ENCODE measurements at regions not wholly inside any gene's neighbourhood (a gene's known extent, or its start where the extent isn't known, plus 50 kb on each side); places are given as distances from the start of the nearest gene placed in this dataset.

- DNase-seq (ENCODE audit: low read depth, low spot score) = no peak
- no peak overlapping the region for H3K4me3 ChIP-seq (ENCODE audit: low read length)
- no peak overlapping the region for H3K27ac ChIP-seq (ENCODE audit: low read length)
- no peaks in the 10 kb centered on the region; the same call in 1 of the 2 replicates for H3K9me3 ChIP-seq (ENCODE audit: control insufficient read depth, insufficient read depth, low read length)
- WGBS (ENCODE audit: insufficient coverage, insufficient read length) = no CpG with 5 or more reads among the region's 4 CpGs
- no peaks in the 10 kb centered on the region for H3K4me1 ChIP-seq (ENCODE audit: control insufficient read depth, insufficient read depth, low read length)
- no peaks in the 10 kb centered on the region for H3K36me3 ChIP-seq (ENCODE audit: control insufficient read depth, insufficient read depth, low read length)
- no peaks in the 10 kb centered on the region for H3K27me3 ChIP-seq (ENCODE audit: control insufficient read depth, insufficient read depth, low read length)
Observed at GRCh38 chr4:156596706-156597329, 374.8 kb downstream of the PDGFC start.

GRCh38 chr4:156596026-156596425 lies 375.6 kb downstream of the PDGFC start:
- no peak for DNase-seq (ENCODE audit: low read depth, low spot score)
- no peaks in the 10 kb centered on the region for H3K4me1 ChIP-seq (ENCODE audit: control insufficient read depth, insufficient read depth, low read length)
- H3K36me3 ChIP-seq (ENCODE audit: control insufficient read depth, insufficient read depth, low read length) = no peaks in the 10 kb centered on the region
- WGBS (ENCODE audit: insufficient coverage, insufficient read length) = no CpG with 5 or more reads among the region's 2 CpGs
- H3K27ac ChIP-seq (ENCODE audit: low read length) = no peak overlapping the region
- no peaks in the 10 kb centered on the region for H3K27me3 ChIP-seq (ENCODE audit: control insufficient read depth, insufficient read depth, low read length)
- no peaks in the 10 kb centered on the region; the same call in 1 of the 2 replicates for H3K9me3 ChIP-seq (ENCODE audit: control insufficient read depth, insufficient read depth, low read length)
- H3K4me3 ChIP-seq (ENCODE audit: low read length) = no peak overlapping the region

- no peaks in the 10 kb centered on the region; the same call in 1 of the 2 replicates for H3K9me3 ChIP-seq (ENCODE audit: control insufficient read depth, insufficient read depth, low read length)
- no peaks in the 10 kb centered on the region for H3K27me3 ChIP-seq (ENCODE audit: control insufficient read depth, insufficient read depth, low read length)
- H3K27ac ChIP-seq (ENCODE audit: low read length) = no peak overlapping the region
- no peaks in the 10 kb centered on the region for H3K36me3 ChIP-seq (ENCODE audit: control insufficient read depth, insufficient read depth, low read length)
- WGBS (ENCODE audit: insufficient coverage, insufficient read length) = no CpG with 5 or more reads among the region's 1 CpG
- H3K4me1 ChIP-seq (ENCODE audit: control insufficient read depth, insufficient read depth, low read length) = no peaks in the 10 kb centered on the region
- H3K4me3 ChIP-seq (ENCODE audit: low read length) = no peak overlapping the region
- DNase-seq (ENCODE audit: low read depth, low spot score) = no peak
Observed at GRCh38 chr4:156595041-156595440, 376.6 kb downstream of the PDGFC start.

GRCh38 chr4:156594624-156595023 lies 377.0 kb downstream of the PDGFC start:
- no peaks in the 10 kb centered on the region for H3K4me1 ChIP-seq (ENCODE audit: control insufficient read depth, insufficient read depth, low read length)

GRCh38 chr4:156593464-156593863 lies 378.1 kb downstream of the PDGFC start:
- Histone ChIP-seq H3K27me3 (ENCODE audit: control insufficient read depth, insufficient read depth, low read length) (no peaks in the 10 kb centered on the region), H3K36me3 (ENCODE audit: control insufficient read depth, insufficient read depth, low read length) (no peaks in the 10 kb centered on the region), H3K27ac (ENCODE audit: low read length) (no peak overlapping the region), H3K4me1 (ENCODE audit: control insufficient read depth, insufficient read depth, low read length) (no peaks in the 10 kb centered on the region), H3K4me3 (ENCODE audit: low read length) (no peak overlapping the region), H3K9me3 (ENCODE audit: control insufficient read depth, insufficient read depth, low read length) (no peaks in the 10 kb centered on the region)
- no peak for DNase-seq (ENCODE audit: low read depth, low spot score)

More at GRCh38 chr4:156594624-156595023, 377.0 kb downstream of the PDGFC start:
- Histone ChIP-seq H3K27me3 (ENCODE audit: control insufficient read depth, insufficient read depth, low read length) (no peaks in the 10 kb centered on the region), H3K27ac (ENCODE audit: low read length) (no peak overlapping the region), H3K4me3 (ENCODE audit: low read length) (no peak overlapping the region), H3K9me3 (ENCODE audit: control insufficient read depth, insufficient read depth, low read length) (no peaks in the 10 kb centered on the region), H3K36me3 (ENCODE audit: control insufficient read depth, insufficient read depth, low read length) (no peaks in the 10 kb centered on the region)
- WGBS (ENCODE audit: insufficient coverage, insufficient read length) = no CpG with 5 or more reads among the region's 3 CpGs
- no peak for DNase-seq (ENCODE audit: low read depth, low spot score)

GRCh38 chr4:156591679-156592078 lies 379.9 kb downstream of the PDGFC start:
- DNase-seq (ENCODE audit: low read depth, low spot score) = no peak
- no peaks in the 10 kb centered on the region for H3K9me3 ChIP-seq (ENCODE audit: control insufficient read depth, insufficient read depth, low read length)
- no CpG with 5 or more reads among the region's 3 CpGs for WGBS (ENCODE audit: insufficient coverage, insufficient read length)

GRCh38 chr4:156584100-156584499 lies 387.5 kb downstream of the PDGFC start:
- H3K27ac ChIP-seq (ENCODE audit: low read length) = no peak overlapping the region
- 100% methylated on average over 2 of the region's 5 CpGs for WGBS (ENCODE audit: insufficient coverage, insufficient read length)

More at GRCh38 chr4:156591679-156592078, 379.9 kb downstream of the PDGFC start:
- Histone ChIP-seq H3K4me1 (ENCODE audit: control insufficient read depth, insufficient read depth, low read length) (no peaks in the 10 kb centered on the region), H3K27ac (ENCODE audit: low read length) (no peak overlapping the region), H3K27me3 (ENCODE audit: control insufficient read depth, insufficient read depth, low read length) (no peaks in the 10 kb centered on the region), H3K4me3 (ENCODE audit: low read length) (no peak overlapping the region), H3K36me3 (ENCODE audit: control insufficient read depth, insufficient read depth, low read length) (no peaks in the 10 kb centered on the region)

GRCh38 chr4:156583265-156583664 lies 388.3 kb downstream of the PDGFC start:
- Histone ChIP-seq H3K9me3 (ENCODE audit: control insufficient read depth, insufficient read depth, low read length) (no peaks in the 10 kb centered on the region), H3K27me3 (ENCODE audit: control insufficient read depth, insufficient read depth, low read length) (no peaks in the 10 kb centered on the region), H3K27ac (ENCODE audit: low read length) (no peak overlapping the region), H3K4me3 (ENCODE audit: low read length) (no peak overlapping the region), H3K36me3 (ENCODE audit: control insufficient read depth, insufficient read depth, low read length) (no peaks in the 10 kb centered on the region), H3K4me1 (ENCODE audit: control insufficient read depth, insufficient read depth, low read length) (no peaks in the 10 kb centered on the region)
- no peak for DNase-seq (ENCODE audit: low read depth, low spot score)
- no CpG with 5 or more reads among the region's 2 CpGs for WGBS (ENCODE audit: insufficient coverage, insufficient read length)

More at GRCh38 chr4:156584100-156584499, 387.5 kb downstream of the PDGFC start:
- no peaks in the 10 kb centered on the region for H3K36me3 ChIP-seq (ENCODE audit: control insufficient read depth, insufficient read depth, low read length)
- no peaks in the 10 kb centered on the region for H3K9me3 ChIP-seq (ENCODE audit: control insufficient read depth, insufficient read depth, low read length)
- no peaks in the 10 kb centered on the region for H3K4me1 ChIP-seq (ENCODE audit: control insufficient read depth, insufficient read depth, low read length)
- DNase-seq (ENCODE audit: low read depth, low spot score) = no peak
- no peak overlapping the region for H3K4me3 ChIP-seq (ENCODE audit: low read length)
- no peaks in the 10 kb centered on the region for H3K27me3 ChIP-seq (ENCODE audit: control insufficient read depth, insufficient read depth, low read length)

- H3K9me3 ChIP-seq (ENCODE audit: control insufficient read depth, insufficient read depth, low read length) = no peaks in the 10 kb centered on the region
- no CpG with 5 or more reads among the region's 3 CpGs for WGBS (ENCODE audit: insufficient coverage, insufficient read length)
- no peaks in the 10 kb centered on the region for H3K36me3 ChIP-seq (ENCODE audit: control insufficient read depth, insufficient read depth, low read length)
- no peaks in the 10 kb centered on the region for H3K4me1 ChIP-seq (ENCODE audit: control insufficient read depth, insufficient read depth, low read length)
- DNase-seq (ENCODE audit: low read depth, low spot score) = no peak
- H3K27me3 ChIP-seq (ENCODE audit: control insufficient read depth, insufficient read depth, low read length) = no peaks in the 10 kb centered on the region
- no peak overlapping the region for H3K27ac ChIP-seq (ENCODE audit: low read length)
- no peak overlapping the region for H3K4me3 ChIP-seq (ENCODE audit: low read length)
Observed at GRCh38 chr4:156581282-156582063, 390.1 kb downstream of the PDGFC start.

- no peaks in the 10 kb centered on the region for H3K27me3 ChIP-seq (ENCODE audit: control insufficient read depth, insufficient read depth, low read length)
- no peak overlapping the region for H3K4me3 ChIP-seq (ENCODE audit: low read length)
- no peaks in the 10 kb centered on the region for H3K4me1 ChIP-seq (ENCODE audit: control insufficient read depth, insufficient read depth, low read length)
- no peak overlapping the region for H3K27ac ChIP-seq (ENCODE audit: low read length)
- no peaks in the 10 kb centered on the region for H3K9me3 ChIP-seq (ENCODE audit: control insufficient read depth, insufficient read depth, low read length)
- H3K36me3 ChIP-seq (ENCODE audit: control insufficient read depth, insufficient read depth, low read length) = no peaks in the 10 kb centered on the region
- DNase-seq (ENCODE audit: low read depth, low spot score) = no peak
Observed at GRCh38 chr4:156578713-156579112, 392.9 kb downstream of the PDGFC start.

GRCh38 chr4:156578005-156578404 lies 393.6 kb downstream of the PDGFC start:
- no CpG with 5 or more reads among the region's 4 CpGs for WGBS (ENCODE audit: insufficient coverage, insufficient read length)
- no peaks in the 10 kb centered on the region for H3K27me3 ChIP-seq (ENCODE audit: control insufficient read depth, insufficient read depth, low read length)

More at GRCh38 chr4:156578005-156578404, 393.6 kb downstream of the PDGFC start:
- H3K4me3 ChIP-seq (ENCODE audit: low read length) = no peak overlapping the region
- no peaks in the 10 kb centered on the region for H3K4me1 ChIP-seq (ENCODE audit: control insufficient read depth, insufficient read depth, low read length)
- DNase-seq (ENCODE audit: low read depth, low spot score) = no peak
- H3K27ac ChIP-seq (ENCODE audit: low read length) = no peak overlapping the region
- H3K36me3 ChIP-seq (ENCODE audit: control insufficient read depth, insufficient read depth, low read length) = no peaks in the 10 kb centered on the region
- H3K9me3 ChIP-seq (ENCODE audit: control insufficient read depth, insufficient read depth, low read length) = no peaks in the 10 kb centered on the region

All from iPS DF 6.9 (cell line).